Liver (tissue), 3 donors: ENCODE measurements at regions not wholly inside any gene's neighbourhood (a gene's known extent, or its start where the extent isn't known, plus 50 kb on each side); places are given as distances from the start of the nearest gene placed in this dataset.

Source experiments
- CTCF ChIP-seq: fragments of 150-350 bp; IDR thresholded peaks from 2 replicates; pipeline ENCODE4 v1.5.1; 2017; ENCODE audit warnings: improper control_type of control experiment, low read depth, low read length; ENCODE audit not compliant: missing input control
- EGR1 ChIP-seq, 2 donors: IDR thresholded peaks; 2 replicates each; pipeline ENCODE4 v1.6.1; 2016 to 2018; ENCODE audit warnings: antibody characterized with exemption in 2 of 2, low read depth in 2 of 2
- HNF4A ChIP-seq, 2 donors: conservative IDR thresholded peaks; 2 replicates each; pipeline ENCODE4 v1.6.1; 2016; ENCODE audit warnings: antibody characterized with exemption in 2 of 2, mild to moderate bottlenecking in 2 of 2
- MAX ChIP-seq: IDR thresholded peaks from 2 replicates; pipeline ENCODE4 v1.6.1; 2016; ENCODE audit warnings: antibody characterized with exemption
- RAD21 ChIP-seq, 2 donors: IDR thresholded peaks; 2 replicates each; pipeline ENCODE4 v1.6.1; 2016; ENCODE audit warnings: antibody characterized with exemption in 2 of 2, mild to moderate bottlenecking in 2 of 2
- YY1 ChIP-seq: IDR thresholded peaks from 2 replicates; pipeline ENCODE4 v1.6.1; 2016; ENCODE audit warnings: antibody characterized with exemption, mild to moderate bottlenecking
- donor health status: healthy.
- donor health status: healthy.

- TF ChIP-seq CTCF = no peak
- TF ChIP-seq RAD21 (IDR thresholded peaks at IDR 0.05) = no peak
- no peak for TF ChIP-seq EGR1 (IDR thresholded peaks at IDR 0.05; ENCODE audit: low read depth in 2 of 2)
- TF ChIP-seq HNF4A (conservative IDR thresholded peaks at IDR 0.05) = no peak
- no peak for TF ChIP-seq MAX
- no peak for TF ChIP-seq YY1
These were observed 175.3 kb downstream of the MDFIC start for GRCh38 chr7:115097175-115097671.
